ENCODE measurements at regions not wholly inside any gene's neighbourhood (a gene's known extent, or its start where the extent isn't known, plus 50 kb on each side); places are given as distances from the start of the nearest gene placed in this dataset.

DNA sequence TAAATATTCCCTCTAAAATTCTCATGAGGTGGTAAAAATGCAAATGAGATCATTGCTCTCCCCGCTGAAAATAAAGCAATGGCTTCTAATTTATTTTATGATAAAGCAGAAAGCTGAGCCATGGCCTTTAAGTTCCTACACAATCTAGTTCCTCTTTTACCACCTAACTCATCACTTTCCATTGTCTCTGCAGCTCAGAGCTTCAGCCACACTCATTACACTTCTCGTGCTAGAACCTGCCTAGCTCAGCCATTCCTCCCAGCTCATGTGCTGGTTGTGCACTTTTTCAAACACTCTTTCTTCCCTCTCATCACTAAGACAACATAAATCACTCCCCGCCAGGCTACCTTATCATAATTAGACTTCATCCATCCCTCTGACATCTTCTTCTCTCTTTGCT lies 1112.1 kb upstream of the PRKX start:
- H3K9me3 ChIP-seq (ENCODE audit: low read depth, low read length), result no peaks in the 10 kb centered on the region
- no peaks in the 10 kb centered on the region for H3K4me1 ChIP-seq (ENCODE audit: insufficient read depth, low read length)
- no peak overlapping the region for H3K4me3 ChIP-seq (ENCODE audit: low read length)
- no peaks in the 10 kb centered on the region for H3K27me3 ChIP-seq (ENCODE audit: insufficient read depth, low read length)

DNA sequence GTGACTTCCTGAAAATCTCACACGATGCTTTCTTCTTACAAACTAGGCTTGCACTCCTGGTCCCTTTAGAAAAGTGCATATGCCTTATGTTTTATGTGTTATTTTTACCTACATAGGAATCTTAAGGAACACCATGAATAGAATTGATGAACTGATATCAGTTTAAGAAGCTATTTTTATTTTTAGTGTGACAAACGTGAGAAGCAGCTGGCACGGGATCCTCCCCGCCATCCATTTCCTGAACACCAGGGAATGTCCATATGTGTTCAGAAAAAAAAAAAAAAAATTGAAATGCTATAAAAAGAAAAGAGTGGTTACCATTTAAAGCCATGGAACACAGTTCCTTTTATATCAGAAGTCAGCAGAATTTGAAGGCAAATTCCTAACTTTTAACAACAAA lies 1096.1 kb upstream of the PRKX start:
- no peaks in the 10 kb centered on the region for H3K4me1 ChIP-seq (ENCODE audit: insufficient read depth, low read length)
- no peaks in the 10 kb centered on the region for H3K27me3 ChIP-seq (ENCODE audit: insufficient read depth, low read length)
- no peaks in the 10 kb centered on the region for H3K9me3 ChIP-seq (ENCODE audit: low read depth, low read length)
- no peak overlapping the region for H3K4me3 ChIP-seq (ENCODE audit: low read length)

DNA sequence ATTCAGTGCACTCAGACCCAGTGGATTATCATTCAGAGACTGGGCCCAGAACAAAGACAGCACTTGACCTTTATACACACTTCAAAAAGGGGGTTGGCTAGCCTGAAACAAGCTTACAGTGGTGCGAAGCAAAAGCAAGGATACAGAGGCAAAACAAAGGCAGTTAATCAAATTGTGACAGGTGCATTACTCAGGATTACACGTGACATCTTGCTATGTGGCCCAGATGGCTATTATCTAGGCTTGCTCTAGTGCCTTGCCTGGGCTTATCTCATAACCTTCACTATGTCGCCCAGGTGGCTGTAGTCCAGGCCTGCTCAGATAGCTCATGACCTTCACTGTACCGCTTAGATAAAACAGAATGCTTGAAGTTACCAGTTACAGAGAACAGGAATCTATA lies 1092.1 kb upstream of the PRKX start:
- H3K4me1 ChIP-seq (ENCODE audit: insufficient read depth, low read length), result no peaks in the 10 kb centered on the region
- no peaks in the 10 kb centered on the region for H3K27me3 ChIP-seq (ENCODE audit: insufficient read depth, low read length)
- H3K4me3 ChIP-seq (ENCODE audit: low read length), result no peak overlapping the region
- H3K9me3 ChIP-seq (ENCODE audit: low read depth, low read length), result no peaks in the 10 kb centered on the region

DNA sequence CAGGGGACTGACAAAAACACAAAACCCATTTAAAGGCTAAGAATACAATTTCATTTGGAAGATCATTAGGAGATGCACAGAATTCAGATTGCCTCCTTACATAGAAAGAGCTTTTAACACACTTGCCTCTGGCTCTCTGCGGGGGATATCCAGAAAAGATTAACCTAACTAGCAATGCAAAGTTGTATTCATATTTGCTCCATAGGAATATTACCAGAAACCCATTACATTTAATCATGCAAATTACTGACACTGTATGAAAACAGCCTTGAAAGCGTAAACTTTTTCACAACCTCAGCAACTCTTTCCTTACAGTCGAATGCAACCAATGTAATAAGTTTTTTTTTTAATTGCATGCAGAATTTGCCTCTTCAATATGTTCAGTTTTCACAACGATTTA lies 1087.3 kb upstream of the PRKX start:
- no peaks in the 10 kb centered on the region for H3K27me3 ChIP-seq (ENCODE audit: insufficient read depth, low read length)
- no peaks in the 10 kb centered on the region for H3K4me1 ChIP-seq (ENCODE audit: insufficient read depth, low read length)
- no peaks in the 10 kb centered on the region for H3K9me3 ChIP-seq (ENCODE audit: low read depth, low read length)
- no peak overlapping the region for H3K4me3 ChIP-seq (ENCODE audit: low read length)

DNA sequence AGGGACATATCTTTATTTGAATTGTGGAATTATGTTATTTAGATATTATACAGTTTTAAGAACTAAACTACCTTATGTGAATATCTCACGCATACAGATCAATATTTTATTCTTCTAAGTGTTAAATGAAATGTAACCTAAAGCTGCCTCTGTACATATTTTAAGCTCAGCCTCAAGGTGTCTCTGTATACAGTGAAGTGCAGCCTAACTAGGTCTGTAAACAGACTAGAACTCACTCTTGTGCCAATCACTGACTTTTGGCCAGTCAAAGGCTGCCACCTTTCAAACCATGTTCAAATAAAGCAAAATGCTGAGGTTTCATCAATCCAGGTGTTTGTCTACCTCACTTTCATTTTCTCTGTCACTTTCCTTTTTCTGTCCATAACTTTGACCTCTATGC lies 1074.5 kb upstream of the PRKX start:
- Histone ChIP-seq H3K4me1 (ENCODE audit: insufficient read depth, low read length) (no peaks in the 10 kb centered on the region), H3K9me3 (ENCODE audit: low read depth, low read length) (no peaks in the 10 kb centered on the region), H3K4me3 (ENCODE audit: low read length) (no peak overlapping the region), H3K27me3 (ENCODE audit: insufficient read depth, low read length) (no peaks in the 10 kb centered on the region)

DNA sequence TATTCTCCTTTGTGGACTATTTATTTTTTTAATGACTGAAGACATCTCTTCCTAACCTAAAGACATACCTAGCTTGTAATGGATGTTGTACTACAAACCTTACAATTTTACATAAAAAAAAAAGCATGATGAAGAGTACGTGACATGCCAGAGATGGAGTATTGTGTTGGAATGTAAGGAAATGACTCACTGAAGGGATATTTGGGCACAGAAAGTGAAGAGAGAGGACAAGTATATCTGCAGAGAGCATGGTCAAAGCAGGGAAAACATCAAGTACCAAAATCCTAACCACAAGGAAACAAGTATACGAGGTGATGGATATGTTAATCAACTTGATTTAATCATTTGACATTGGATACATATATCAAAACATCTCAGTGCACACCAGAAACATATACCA lies 1051.4 kb upstream of the PRKX start:
- Histone ChIP-seq H3K4me1 (ENCODE audit: insufficient read depth, low read length) (no peaks in the 10 kb centered on the region), H3K4me3 (ENCODE audit: low read length) (no peak overlapping the region), H3K27me3 (ENCODE audit: insufficient read depth, low read length) (no peaks in the 10 kb centered on the region), H3K9me3 (ENCODE audit: low read depth, low read length) (no peaks in the 10 kb centered on the region)

DNA sequence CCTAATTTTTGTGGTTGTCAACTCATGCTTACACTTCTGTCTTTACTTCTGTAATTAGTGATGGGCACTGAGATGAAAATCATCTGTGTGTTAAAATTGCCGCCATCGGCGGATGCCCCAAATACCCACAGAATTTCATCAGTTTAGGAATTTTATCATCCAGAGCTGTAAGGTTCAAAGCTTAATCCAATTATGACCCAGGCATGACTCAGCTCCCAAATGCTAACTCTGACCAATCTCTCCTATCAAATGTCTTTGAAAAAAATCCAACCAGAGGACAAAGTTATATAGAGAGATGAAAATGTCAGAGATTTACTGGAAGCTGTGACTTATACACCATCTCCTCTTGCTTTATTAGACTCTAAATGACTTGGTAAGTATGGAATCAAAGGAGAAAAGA lies 1048.7 kb upstream of the PRKX start:
- Histone ChIP-seq H3K4me1 (ENCODE audit: insufficient read depth, low read length) (no peaks in the 10 kb centered on the region), H3K9me3 (ENCODE audit: low read depth, low read length) (no peaks in the 10 kb centered on the region), H3K27me3 (ENCODE audit: insufficient read depth, low read length) (no peaks in the 10 kb centered on the region), H3K4me3 (ENCODE audit: low read length) (no peak overlapping the region)

DNA sequence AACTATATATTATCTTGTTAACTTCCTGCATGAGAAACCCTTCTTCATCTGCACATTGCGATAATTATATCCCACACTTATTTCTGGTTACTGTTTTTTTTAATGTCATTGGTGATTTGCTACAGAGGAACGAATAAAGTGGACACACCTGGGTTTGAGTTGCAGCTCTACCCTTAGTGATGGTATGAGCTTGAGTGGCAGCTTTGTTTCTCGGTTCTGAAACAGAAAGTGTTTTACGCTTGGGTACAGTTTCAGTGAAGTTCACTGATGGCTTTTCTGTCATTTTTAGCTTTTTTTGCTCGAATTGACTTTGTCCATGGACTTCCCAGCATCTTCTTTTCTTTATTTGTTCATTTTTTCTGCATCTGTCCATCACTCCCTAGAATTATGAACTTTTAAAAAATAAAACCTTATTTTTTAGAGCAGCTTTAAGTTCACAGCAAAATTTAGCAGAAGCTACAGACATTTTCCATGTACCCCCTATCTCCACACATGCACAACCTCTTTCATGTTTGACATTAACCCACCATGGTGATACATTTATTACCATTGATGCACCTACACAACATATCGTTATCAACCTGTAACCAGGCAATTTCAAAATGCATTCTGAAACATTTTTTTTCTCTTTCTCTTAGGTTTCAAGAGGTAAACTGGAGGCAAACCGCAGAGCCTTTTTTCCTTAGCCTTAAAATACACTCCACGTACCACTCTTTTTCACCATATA lies 1041.6 kb upstream of the PRKX start:
- no peaks in the 10 kb centered on the region for H3K27me3 ChIP-seq (ENCODE audit: insufficient read depth, low read length)
- no peaks in the 10 kb centered on the region for H3K9me3 ChIP-seq (ENCODE audit: low read depth, low read length)
- no peaks in the 10 kb centered on the region for H3K4me1 ChIP-seq (ENCODE audit: insufficient read depth, low read length)
- H3K4me3 ChIP-seq (ENCODE audit: low read length), result no peak overlapping the region

DNA sequence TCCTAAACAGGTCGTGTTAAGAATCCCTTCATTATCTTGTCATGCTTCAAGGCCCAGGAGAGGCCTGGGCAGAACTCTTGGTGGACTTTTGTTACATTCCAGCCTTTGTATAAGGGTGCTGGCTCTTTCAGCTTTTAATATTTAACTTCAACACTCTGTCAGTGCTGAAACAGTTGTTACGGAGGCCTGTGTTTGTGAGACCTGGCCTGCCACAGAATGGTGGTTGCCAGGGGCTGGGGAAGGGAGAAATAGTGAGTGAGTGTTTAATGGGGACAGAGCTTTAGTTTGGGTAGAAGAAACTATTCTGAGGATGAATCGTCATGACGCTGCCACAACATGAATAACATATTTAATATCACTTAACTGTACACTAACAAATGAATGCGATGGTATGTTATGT lies 1027.6 kb upstream of the PRKX start:
- H3K4me1 ChIP-seq (ENCODE audit: insufficient read depth, low read length), result no peaks in the 10 kb centered on the region
- H3K9me3 ChIP-seq (ENCODE audit: low read depth, low read length), result no peaks in the 10 kb centered on the region
- H3K4me3 ChIP-seq (ENCODE audit: low read length), result no peak overlapping the region
- H3K27me3 ChIP-seq (ENCODE audit: insufficient read depth, low read length), result no peaks in the 10 kb centered on the region

DNA sequence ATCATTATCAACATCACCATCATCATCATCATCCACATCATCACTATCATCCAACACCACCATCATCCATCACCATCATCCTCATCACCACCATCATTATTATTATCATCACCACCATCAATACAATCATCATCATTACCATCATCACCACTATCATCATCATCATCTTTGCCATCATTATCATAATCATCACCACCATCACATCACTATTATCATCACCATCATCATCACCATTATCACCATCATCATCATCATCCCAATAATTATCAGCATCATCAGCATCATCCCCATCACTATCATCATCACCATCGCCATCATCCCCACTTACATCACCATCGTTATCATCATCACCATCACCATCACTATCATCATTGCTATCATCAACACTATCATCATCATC lies 1021.9 kb upstream of the PRKX start:
- no peak overlapping the region for H3K4me3 ChIP-seq (ENCODE audit: low read length)
- H3K4me1 ChIP-seq (ENCODE audit: insufficient read depth, low read length), result no peaks in the 10 kb centered on the region
- no peaks in the 10 kb centered on the region for H3K9me3 ChIP-seq (ENCODE audit: low read depth, low read length)
- no peaks in the 10 kb centered on the region for H3K27me3 ChIP-seq (ENCODE audit: insufficient read depth, low read length)

DNA sequence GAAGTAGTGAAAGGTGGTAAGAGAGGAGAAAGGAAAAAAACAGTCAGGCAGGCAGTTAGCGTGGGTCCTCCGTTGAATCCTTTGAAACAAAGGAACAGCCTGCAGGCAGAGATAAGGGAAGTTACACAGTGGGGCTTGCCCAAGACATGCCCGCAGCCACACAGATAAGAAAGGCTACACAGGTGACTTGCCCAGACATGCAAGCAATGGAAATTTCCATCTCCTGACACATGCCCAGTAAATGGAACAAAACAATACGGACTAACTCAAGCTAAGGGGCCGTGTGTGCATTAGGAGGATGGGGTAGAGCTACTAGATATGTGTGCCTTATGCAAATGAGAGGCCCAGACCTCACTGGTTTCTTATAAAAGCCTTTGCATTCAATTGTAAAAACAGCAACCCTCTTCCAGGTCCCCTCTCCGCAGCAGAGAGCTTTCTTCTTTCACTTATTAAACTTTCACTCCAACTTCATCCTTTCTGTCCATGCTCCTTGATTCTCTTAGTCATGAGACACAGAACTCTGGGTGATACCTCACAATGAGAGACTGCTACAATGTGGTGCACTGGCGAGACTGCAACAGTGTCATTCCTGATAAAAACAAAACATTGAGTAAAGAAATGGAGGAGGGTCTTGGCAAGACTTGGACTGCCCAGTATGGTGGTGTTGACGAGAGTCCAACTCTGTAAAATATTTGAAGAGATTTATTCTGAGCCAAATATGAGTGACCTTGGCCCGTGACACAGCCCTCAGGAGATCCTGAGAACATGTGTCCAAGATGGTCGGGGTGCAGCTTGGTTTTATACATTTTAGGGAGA lies 997.4 kb upstream of the PRKX start:
- Histone ChIP-seq H3K4me1 (ENCODE audit: insufficient read depth, low read length) (no peaks in the 10 kb centered on the region), H3K4me3 (ENCODE audit: low read length) (no peak overlapping the region), H3K9me3 (ENCODE audit: low read depth, low read length) (no peaks in the 10 kb centered on the region), H3K27me3 (ENCODE audit: insufficient read depth, low read length) (no peaks in the 10 kb centered on the region)

DNA sequence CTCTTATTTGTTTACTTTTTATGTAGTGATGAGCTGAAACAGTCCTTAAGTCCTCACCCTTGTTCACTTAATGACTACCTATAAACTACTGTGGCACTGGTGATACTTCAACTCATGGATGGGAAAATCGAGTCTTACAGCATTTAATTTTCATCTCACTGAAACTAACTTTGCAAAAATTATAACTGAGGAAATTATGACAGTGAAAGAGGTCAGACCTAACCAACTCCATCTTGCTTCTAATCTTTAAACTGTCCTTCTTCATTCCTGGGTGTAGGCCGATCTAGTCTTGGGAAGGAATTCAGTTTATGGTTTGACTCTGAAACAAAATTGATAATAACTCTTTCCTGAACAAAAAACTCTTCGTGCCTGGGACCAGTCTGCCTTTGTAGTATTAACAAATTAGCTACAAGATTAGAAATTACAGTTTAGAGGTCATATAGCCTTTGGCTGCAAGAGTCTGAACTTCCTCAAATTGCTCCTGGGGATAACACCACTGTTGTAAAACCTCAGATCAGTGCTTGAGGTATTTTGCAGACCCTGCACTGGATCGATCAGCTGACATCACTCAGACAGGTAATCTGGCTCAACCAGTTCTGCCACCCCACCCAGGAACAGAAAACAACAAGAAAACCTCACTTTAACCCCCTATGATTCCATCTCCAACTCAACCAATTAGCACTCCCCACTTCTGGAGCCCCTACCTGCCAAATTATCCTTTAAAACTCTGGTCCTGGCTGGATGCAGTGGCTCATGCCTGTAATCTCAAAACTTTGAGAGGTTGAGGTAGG lies 995.7 kb upstream of the PRKX start:
- no peaks in the 10 kb centered on the region for H3K9me3 ChIP-seq (ENCODE audit: low read depth, low read length)
- H3K4me1 ChIP-seq (ENCODE audit: insufficient read depth, low read length), result no peaks in the 10 kb centered on the region
- no peaks in the 10 kb centered on the region for H3K27me3 ChIP-seq (ENCODE audit: insufficient read depth, low read length)
- H3K4me3 ChIP-seq (ENCODE audit: low read length), result no peak overlapping the region

DNA sequence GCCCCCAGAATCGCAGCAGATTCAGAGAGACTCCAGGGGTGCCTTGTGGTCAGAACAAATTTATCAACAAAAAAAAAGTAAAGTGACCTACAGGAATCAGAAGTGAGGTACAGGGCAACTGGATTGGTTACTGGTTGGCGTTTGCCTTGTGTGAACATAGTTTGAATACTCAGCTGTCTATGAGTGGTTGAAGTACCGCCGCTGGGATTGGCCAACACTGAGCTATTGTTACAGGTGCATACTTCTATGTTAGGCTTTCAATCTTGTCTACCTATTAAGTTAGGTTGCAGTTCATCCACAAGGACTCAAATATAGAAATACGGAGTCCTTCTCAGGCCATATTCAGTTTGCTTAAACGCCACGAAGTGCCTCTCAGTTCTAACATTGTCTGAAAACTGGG lies 993.5 kb upstream of the PRKX start:
- Histone ChIP-seq H3K4me3 (ENCODE audit: low read length) (no peak overlapping the region), H3K27me3 (ENCODE audit: insufficient read depth, low read length) (no peaks in the 10 kb centered on the region), H3K4me1 (ENCODE audit: insufficient read depth, low read length) (no peaks in the 10 kb centered on the region), H3K9me3 (ENCODE audit: low read depth, low read length) (no peaks in the 10 kb centered on the region)

DNA sequence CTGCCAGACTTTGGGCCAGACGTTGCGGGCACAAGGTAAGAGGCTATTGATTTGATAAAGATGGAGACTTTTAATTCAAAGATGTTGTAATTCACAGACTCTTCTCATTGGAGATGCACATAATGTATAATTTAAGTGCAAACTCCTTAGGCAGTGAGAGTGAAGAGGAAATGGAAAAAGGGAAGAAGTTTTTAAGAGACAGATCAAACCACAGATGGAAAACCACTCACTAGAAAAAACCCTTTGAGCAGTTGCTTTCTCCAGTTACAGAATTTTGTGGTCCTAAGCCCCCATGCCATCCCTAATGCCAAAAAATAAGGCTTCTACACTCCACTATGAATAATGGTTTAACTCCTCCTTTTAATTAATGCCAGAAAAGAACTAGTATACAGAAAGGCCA lies 977.1 kb upstream of the PRKX start:
- H3K9me3 ChIP-seq (ENCODE audit: low read depth, low read length), result no peaks in the 10 kb centered on the region
- no peaks in the 10 kb centered on the region for H3K27me3 ChIP-seq (ENCODE audit: insufficient read depth, low read length)
- no peaks in the 10 kb centered on the region for H3K4me1 ChIP-seq (ENCODE audit: insufficient read depth, low read length)
- no peak overlapping the region for H3K4me3 ChIP-seq (ENCODE audit: low read length)

DNA sequence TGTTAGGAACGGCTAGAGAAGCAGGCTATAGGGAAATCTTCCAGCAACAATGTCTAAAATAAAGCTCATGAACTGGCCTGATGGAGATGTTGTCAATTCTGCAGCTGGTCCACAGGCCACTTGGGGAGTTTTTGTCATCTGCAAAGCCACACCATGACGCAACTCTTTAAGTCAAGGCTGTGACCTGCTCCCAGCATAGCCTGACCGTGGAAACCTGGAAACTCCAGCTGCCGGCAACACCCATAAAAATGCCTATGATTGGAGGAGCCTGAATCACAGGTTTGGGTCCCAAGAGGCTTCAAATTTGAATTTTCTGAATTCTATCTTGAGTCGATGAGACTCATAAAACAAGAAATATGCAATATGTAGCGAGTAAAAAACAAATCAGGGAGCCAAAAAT lies 969.2 kb upstream of the PRKX start:
- Histone ChIP-seq H3K4me3 (ENCODE audit: low read length) (no peak overlapping the region), H3K27me3 (ENCODE audit: insufficient read depth, low read length) (no peaks in the 10 kb centered on the region), H3K9me3 (ENCODE audit: low read depth, low read length) (no peaks in the 10 kb centered on the region), H3K4me1 (ENCODE audit: insufficient read depth, low read length) (no peaks in the 10 kb centered on the region)

Measured in mononuclear cell (primary cell).